Endothelial cell of umbilical vein (primary cell): ENCODE measurements at regions not wholly inside any gene's neighbourhood (a gene's known extent, or its start where the extent isn't known, plus 50 kb on each side); places are given as distances from the start of the nearest gene placed in this dataset.

Source experiments
- BruUV-seq: library from RNA; stranded (reverse); fragments of 400-500 nt; replicated peaks from 2 replicates; lab custom pipeline; 2021; lab: Mats Ljungman, UMichigan
- CTCF ChIA-PET: fragments of 300-600, 350-600 bp; sonication (Branson Sonifier 250); formaldehyde crosslinking; loops from one replicate; lab custom pipeline; 2021; ENCODE audit warnings: antibody characterized with exemption, inconsistent platforms; lab: Charles Lee
- POLR2A ChIA-PET: fragments of 300-600, 350-600 bp; sonication (Branson Sonifier 250); formaldehyde crosslinking; loops from one replicate; lab custom pipeline; 2021; ENCODE audit warnings: antibody characterized with exemption, inconsistent platforms; lab: Charles Lee
- DNase-seq: peaks from one replicate; pipeline ENCODE4 v3.0.0-alpha.2; 2011; ENCODE audit warnings: low read depth, low spot score
- FAIRE-seq: peaks from 2 replicates; lab custom pipeline; 2011; peaks lifted over from hg19 to GRCh38; lab: Jason Lieb, UNC
- H2AFZ ChIP-seq: 2 replicates; pipeline ENCODE4 v1.6.0; 2012; ENCODE audit warnings: low read depth, low read length, control low read depth, inconsistent platforms
- H3K27ac ChIP-seq: 2 replicates; pipeline ENCODE4 v1.5.1; 2011; ENCODE audit warnings: low read depth, mild to moderate bottlenecking, control low read depth, low read length, moderate library complexity; ENCODE audit not compliant: insufficient read depth
- H3K27me3 ChIP-seq, 2 experiments: 2 replicates each; pipeline versions ENCODE4 v1.6.0 to v1.6.1; 2011; ENCODE audit warnings: low read length in 2 of 2, mixed read lengths in 1 of 2; ENCODE audit not compliant: control insufficient read depth in 2 of 2, insufficient read depth in 2 of 2
- H3K36me3 ChIP-seq, 2 experiments: 2 replicates in 1 of 2; 3 replicates in 1 of 2; pipeline ENCODE4 v1.5.1; 2011; ENCODE audit warnings: low read length in 2 of 2, mild to moderate bottlenecking in 1 of 2, moderate library complexity in 1 of 2; ENCODE audit not compliant: control insufficient read depth in 2 of 2, insufficient read depth in 2 of 2; ENCODE audit errors: extremely low read depth in 1 of 2
- H3K4me1 ChIP-seq: 3 replicates; pipeline ENCODE4 v1.5.1; 2011; ENCODE audit warnings: mild to moderate bottlenecking, low read length; ENCODE audit not compliant: control insufficient read depth, insufficient read depth; ENCODE audit errors: extremely low read depth
- H3K4me2 ChIP-seq: 2 replicates; pipeline ENCODE4 v1.6.1; 2011; ENCODE audit warnings: low read length, control low read depth, mixed read lengths; ENCODE audit not compliant: insufficient read depth
- H3K4me3 ChIP-seq, 3 experiments: fragments of 200-600 bp in 1 of 3; sonication (generic), shearing (Covaris generic) in 1 of 3; replicated peaks in 1 of 3; 2 replicates each; pipeline ENCODE4 v1.5.1; 2011 to 2016; ENCODE audit warnings: control low read depth in 3 of 3, low read length in 3 of 3, mild to moderate bottlenecking in 2 of 3, inconsistent platforms in 1 of 3, low read depth in 1 of 3, moderate library complexity in 1 of 3; ENCODE audit not compliant: insufficient read depth in 1 of 3
- H3K79me2 ChIP-seq: 2 replicates; pipeline ENCODE4 v1.6.0; 2012; ENCODE audit warnings: low read length, inconsistent platforms; ENCODE audit not compliant: control insufficient read depth, insufficient read depth
- H3K9ac ChIP-seq: replicated peaks from 2 replicates; pipeline ENCODE3; 2011; ENCODE audit warnings: low read length, control low read depth; ENCODE audit not compliant: insufficient read depth; ENCODE audit errors: extremely low read depth
- H3K9me1 ChIP-seq: replicated peaks from 3 replicates; pipeline ENCODE4 v1.6.0; 2011; ENCODE audit warnings: mild to moderate bottlenecking, low read length; ENCODE audit not compliant: control insufficient read depth, insufficient read depth; ENCODE audit errors: extremely low read depth
- H3K9me3 ChIP-seq: replicated peaks from 2 replicates; pipeline ENCODE4 v1.5.1; 2012; ENCODE audit warnings: low read length, inconsistent platforms; ENCODE audit not compliant: control insufficient read depth, insufficient read depth
- H4K20me1 ChIP-seq: replicated peaks from 2 replicates; pipeline ENCODE3; 2011; ENCODE audit warnings: mild to moderate bottlenecking, low read length; ENCODE audit not compliant: control insufficient read depth, insufficient read depth; ENCODE audit errors: extremely low read depth
- CTCF ChIP-seq, 2 donors: IDR thresholded peaks; 1 replicate in 1 of 2; 2 replicates in 1 of 2; pipeline ENCODE4 v1.5.1; 2011; ENCODE audit warnings: low read length in 2 of 2, mild to moderate bottlenecking in 2 of 2, moderate library complexity in 2 of 2, control low read depth in 1 of 2, inconsistent platforms in 1 of 2, low read depth in 1 of 2; ENCODE audit not compliant: insufficient read depth in 1 of 2; ENCODE audit errors: extremely low read depth in 1 of 2
- EZH2 ChIP-seq: IDR thresholded peaks from 2 replicates; pipeline ENCODE4 v1.6.1; 2012; ENCODE audit warnings: borderline replicate concordance, low read depth, mild to moderate bottlenecking, moderate library complexity, low read length, inconsistent platforms; ENCODE audit not compliant: severe bottlenecking
- FOS ChIP-seq: IDR thresholded peaks from 2 replicates; pipeline ENCODE4 v1.6.1; 2011; ENCODE audit warnings: mild to moderate bottlenecking, low read length, moderate library complexity, borderline replicate concordance; ENCODE audit not compliant: insufficient read depth
- GATA2 ChIP-seq: IDR thresholded peaks from 2 replicates; pipeline ENCODE4 v1.7.0; 2011; ENCODE audit warnings: low read depth, mild to moderate bottlenecking, moderate library complexity, mixed read lengths, low read length; ENCODE audit not compliant: insufficient read length, insufficient read depth
- JUN ChIP-seq: IDR thresholded peaks from 2 replicates; pipeline ENCODE4 v1.6.1; 2011; ENCODE audit warnings: borderline replicate concordance, low read depth; ENCODE audit not compliant: insufficient read length, insufficient read depth
- MAX ChIP-seq: IDR thresholded peaks from 2 replicates; pipeline ENCODE4 v1.6.1; 2011; ENCODE audit not compliant: insufficient read depth, insufficient read length
- MYC ChIP-seq: IDR thresholded peaks from one replicate; pipeline ENCODE4 v1.6.1; 2011; ENCODE audit warnings: mild to moderate bottlenecking, low read depth, low read length
- POLR2A ChIP-seq: IDR thresholded peaks from 2 replicates; pipeline ENCODE4 v1.6.1; 2012; ENCODE audit warnings: low read depth, mild to moderate bottlenecking, control low read depth, low read length
- POLR2AphosphoS5 ChIP-seq: IDR thresholded peaks from 2 replicates; pipeline ENCODE4 v1.6.1; 2012; ENCODE audit warnings: low read depth, mild to moderate bottlenecking, control low read depth, low read length, moderate library complexity; ENCODE audit not compliant: insufficient read depth
- dilution Hi-C: fragments of 300-500 bp; cut with MboI; formaldehyde crosslinking; loops from one replicate; pipeline ENCODE4 v1.15.0; 2019; ENCODE audit warnings: low sequenced_read_pairs; ENCODE audit not compliant: extremely low pct_ligation_motif_present
- intact Hi-C: fragments of 100-400 bp; cut with micrococcal nuclease; formaldehyde crosslinking; loops from one replicate; pipeline ENCODE4 v1.10.0; 2022

GRCh38 chr3:835096-835495 is 257.7 kb upstream of the CNTN6 start:
- Histone ChIP-seq H3K79me2 (no peaks in the 10 kb centered on the region), H3K9ac (no peak overlapping the region), H3K4me2 (no peak overlapping the region), H3K4me3 (no peak overlapping the region), H4K20me1 (no peaks in the 10 kb centered on the region), H3K9me1 (no peaks in the 10 kb centered on the region), H3K27ac (no peak overlapping the region), H3K36me3 (no peaks in the 10 kb centered on the region), H3K4me1 (no peaks in the 10 kb centered on the region), H3K27me3 (no peaks in the 10 kb centered on the region), H2AFZ (no peak overlapping the region), H3K9me3 (no peaks in the 10 kb centered on the region)
- CTCF ChIA-PET = no interaction called here
- POLR2A ChIA-PET = no interaction called here
- dilution Hi-C loops = no loop called here
- FAIRE-seq (no peak), DNase-seq (no peak)
- TF ChIP-seq GATA2 (no peak), EZH2 (no peak), POLR2AphosphoS5 (no peak), MYC (no peak), JUN (no peak), FOS (no peak), POLR2A (no peak), CTCF (IDR thresholded peaks at IDR 0.05; ENCODE audit: extremely low read depth in 1 of 2, insufficient read depth in 1 of 2, low read depth in 1 of 2, low read length in 2 of 2) (no peak), MAX (no peak)
- intact Hi-C loops = no loop called here
- BruUV-seq = no TSS peak
